ENCODE measurements at regions not wholly inside any gene's neighbourhood (a gene's known extent, or its start where the extent isn't known, plus 50 kb on each side); places are given as distances from the start of the nearest gene placed in this dataset.

GRCh38 chr7:132641238-132641637 lies 65.0 kb upstream of the PLXNA4 start:
- no peak for DNase-seq (ENCODE audit: low read depth)
- Histone ChIP-seq H3K9ac (ENCODE audit: low read length) (no peak overlapping the region), H3K27me3 (ENCODE audit: insufficient read depth, low read length) (peaks cover 3% of the 10 kb centered on the region), H3K36me3 (ENCODE audit: insufficient read depth, low read length) (no peaks in the 10 kb centered on the region), H3K79me2 (ENCODE audit: insufficient read depth, low read length) (no peaks in the 10 kb centered on the region), H3K27ac (ENCODE audit: low read depth, low read length) (no peak overlapping the region), H3K4me1 (ENCODE audit: insufficient read depth, low read length) (no peaks in the 10 kb centered on the region), H4K20me1 (ENCODE audit: insufficient read depth, low read length) (no peaks in the 10 kb centered on the region), H3K9me3 (ENCODE audit: insufficient read depth, low read depth, low read length) (no peaks in the 10 kb centered on the region), H2AFZ (ENCODE audit: low read depth, low read length) (no peak overlapping the region), H3K4me2 (ENCODE audit: low read length) (no peak overlapping the region), H3K4me3 (ENCODE audit: insufficient read depth, low read depth, low read length) (no peak overlapping the region)
- peaks cover 7% of the 10 kb centered on the region for H3K4me1 Mint-ChIP-seq (ENCODE audit: low read depth, unreplicated experiment)
- no peaks in the 10 kb centered on the region for H3K36me3 Mint-ChIP-seq (ENCODE audit: low read depth, unreplicated experiment)
- TF ChIP-seq EZH2 (IDR thresholded peaks at IDR 0.05; ENCODE audit: insufficient read depth, low read length) (no peak), CTCF (IDR thresholded peaks at IDR 0.05; ENCODE audit: insufficient read depth, low read depth, low read length) (no peak)
- peaks cover 8% of the 10 kb centered on the region for H3K27me3 Mint-ChIP-seq (ENCODE audit: low read depth, unreplicated experiment)
- no peak overlapping the region for H3K27ac Mint-ChIP-seq (ENCODE audit: unreplicated experiment)
- H3K4me3 Mint-ChIP-seq (ENCODE audit: unreplicated experiment), result no peak overlapping the region
- H3K9me3 Mint-ChIP-seq (ENCODE audit: unreplicated experiment), result no peaks in the 10 kb centered on the region
- FAIRE-seq, result no peak

DNA sequence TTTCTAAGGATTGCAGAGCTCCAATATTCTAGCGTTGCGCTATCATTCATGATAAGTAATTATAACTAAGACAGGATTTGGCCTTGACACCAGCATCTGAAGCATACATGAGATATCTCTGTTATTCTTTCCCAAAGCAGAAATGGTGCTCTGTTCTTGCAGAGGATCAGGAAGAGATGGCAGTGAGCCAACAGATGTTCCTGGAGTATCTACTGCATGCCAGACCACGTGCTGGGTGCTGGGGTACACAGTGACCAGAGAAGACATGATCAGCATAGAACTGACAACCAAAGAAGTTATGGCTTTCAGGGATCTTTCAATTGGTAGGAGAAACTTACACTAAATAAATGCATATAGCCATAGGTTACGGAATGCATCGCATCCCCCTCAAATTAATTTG lies 63.7 kb upstream of the PLXNA4 start:
- H3K27me3 ChIP-seq (ENCODE audit: insufficient read depth, low read length), result peaks cover 6% of the 10 kb centered on the region
- TF ChIP-seq EZH2 (IDR thresholded peaks at IDR 0.05; ENCODE audit: insufficient read depth, low read length) (no peak), CTCF (IDR thresholded peaks at IDR 0.05; ENCODE audit: insufficient read depth, low read depth, low read length) (no peak)
- no peak overlapping the region for H3K4me2 ChIP-seq (ENCODE audit: low read length)
- no peaks in the 10 kb centered on the region for H3K36me3 ChIP-seq (ENCODE audit: insufficient read depth, low read length)
- Mint-ChIP-seq H3K27me3 (ENCODE audit: low read depth, unreplicated experiment) (peaks cover 8% of the 10 kb centered on the region), H3K4me3 (ENCODE audit: unreplicated experiment) (no peak overlapping the region), H3K4me1 (ENCODE audit: low read depth, unreplicated experiment) (peaks cover 7% of the 10 kb centered on the region), H3K36me3 (ENCODE audit: low read depth, unreplicated experiment) (no peaks in the 10 kb centered on the region), H3K27ac (ENCODE audit: unreplicated experiment) (no peak overlapping the region), H3K9me3 (ENCODE audit: unreplicated experiment) (no peaks in the 10 kb centered on the region)
- no peak for FAIRE-seq
- H3K9ac ChIP-seq (ENCODE audit: low read length), result no peak overlapping the region
- H3K79me2 ChIP-seq (ENCODE audit: insufficient read depth, low read length), result no peaks in the 10 kb centered on the region
- H3K4me1 ChIP-seq (ENCODE audit: insufficient read depth, low read length), result no peaks in the 10 kb centered on the region
- H2AFZ ChIP-seq (ENCODE audit: low read depth, low read length), result no peak overlapping the region
- H3K4me3 ChIP-seq (ENCODE audit: insufficient read depth, low read depth, low read length), result no peak overlapping the region
- H4K20me1 ChIP-seq (ENCODE audit: insufficient read depth, low read length), result no peaks in the 10 kb centered on the region
- H3K9me3 ChIP-seq (ENCODE audit: insufficient read depth, low read depth, low read length), result no peaks in the 10 kb centered on the region
- DNase-seq (ENCODE audit: low read depth), result no peak
- no peak overlapping the region for H3K27ac ChIP-seq (ENCODE audit: low read depth, low read length)

- H3K9me3 Mint-ChIP-seq (ENCODE audit: unreplicated experiment), result no peaks in the 10 kb centered on the region
Observed at GRCh38 chr7:132638000-132638399, 61.7 kb upstream of the PLXNA4 start.

More at GRCh38 chr7:132638000-132638399, 61.7 kb upstream of the PLXNA4 start:
- Mint-ChIP-seq H3K36me3 (ENCODE audit: low read depth, unreplicated experiment) (no peaks in the 10 kb centered on the region), H3K27ac (ENCODE audit: unreplicated experiment) (no peak overlapping the region), H3K4me3 (ENCODE audit: unreplicated experiment) (no peak overlapping the region), H3K4me1 (ENCODE audit: low read depth, unreplicated experiment) (peaks cover 7% of the 10 kb centered on the region), H3K27me3 (ENCODE audit: low read depth, unreplicated experiment) (peaks cover 8% of the 10 kb centered on the region)
- FAIRE-seq, result no peak
- DNase-seq (ENCODE audit: low read depth), result no peak
- Histone ChIP-seq H2AFZ (ENCODE audit: low read depth, low read length) (no peak overlapping the region), H3K27me3 (ENCODE audit: insufficient read depth, low read length) (peaks cover 6% of the 10 kb centered on the region), H3K4me2 (ENCODE audit: low read length) (no peak overlapping the region), H3K9me3 (ENCODE audit: insufficient read depth, low read depth, low read length) (no peaks in the 10 kb centered on the region), H4K20me1 (ENCODE audit: insufficient read depth, low read length) (no peaks in the 10 kb centered on the region), H3K4me1 (ENCODE audit: insufficient read depth, low read length) (no peaks in the 10 kb centered on the region), H3K36me3 (ENCODE audit: insufficient read depth, low read length) (no peaks in the 10 kb centered on the region), H3K79me2 (ENCODE audit: insufficient read depth, low read length) (no peaks in the 10 kb centered on the region), H3K4me3 (ENCODE audit: insufficient read depth, low read depth, low read length) (no peak overlapping the region), H3K27ac (ENCODE audit: low read depth, low read length) (no peak overlapping the region), H3K9ac (ENCODE audit: low read length) (no peak overlapping the region)
- no peak for TF ChIP-seq CTCF (IDR thresholded peaks at IDR 0.05; ENCODE audit: insufficient read depth, low read depth, low read length)

All from astrocyte (in vitro differentiated cells and primary cell).